Stomach (tissue), 4 donors: ENCODE measurements at regions not wholly inside any gene's neighbourhood (a gene's known extent, or its start where the extent isn't known, plus 50 kb on each side); places are given as distances from the start of the nearest gene placed in this dataset.
"Not testable (repeated sequence)": the region's sequence is repeated elsewhere in the genome, so short reads cannot be mapped to it uniquely, and the experiment has no call there.

Experiments
- CTCF ChIP-seq, 7 experiments: fragments of 450-650 bp in 4 of 7; fragments of 200-600 bp in 3 of 7; sonication (generic) in 3 of 7; IDR thresholded peaks; one replicate each; pipeline ENCODE4 v1.5.1; 2016 to 2019; ENCODE audit warnings: antibody characterized with exemption in 7 of 7, control low read depth in 2 of 7, mild to moderate bottlenecking in 1 of 7
- EP300 ChIP-seq: sonication (generic); formaldehyde crosslinking; IDR thresholded peaks from one replicate; pipeline ENCODE4 v1.6.1; 2017; ENCODE audit warnings: antibody characterized with exemption

GRCh38 chr17:46460129-46460528 is 52.1 kb upstream of the LRRC37A2 start:
- not testable (repeated sequence) for TF ChIP-seq EP300; CTCF (IDR thresholded peaks at IDR 0.05)
